ENCODE measurements at regions not wholly inside any gene's neighbourhood (a gene's known extent, or its start where the extent isn't known, plus 50 kb on each side); places are given as distances from the start of the nearest gene placed in this dataset.

DNA sequence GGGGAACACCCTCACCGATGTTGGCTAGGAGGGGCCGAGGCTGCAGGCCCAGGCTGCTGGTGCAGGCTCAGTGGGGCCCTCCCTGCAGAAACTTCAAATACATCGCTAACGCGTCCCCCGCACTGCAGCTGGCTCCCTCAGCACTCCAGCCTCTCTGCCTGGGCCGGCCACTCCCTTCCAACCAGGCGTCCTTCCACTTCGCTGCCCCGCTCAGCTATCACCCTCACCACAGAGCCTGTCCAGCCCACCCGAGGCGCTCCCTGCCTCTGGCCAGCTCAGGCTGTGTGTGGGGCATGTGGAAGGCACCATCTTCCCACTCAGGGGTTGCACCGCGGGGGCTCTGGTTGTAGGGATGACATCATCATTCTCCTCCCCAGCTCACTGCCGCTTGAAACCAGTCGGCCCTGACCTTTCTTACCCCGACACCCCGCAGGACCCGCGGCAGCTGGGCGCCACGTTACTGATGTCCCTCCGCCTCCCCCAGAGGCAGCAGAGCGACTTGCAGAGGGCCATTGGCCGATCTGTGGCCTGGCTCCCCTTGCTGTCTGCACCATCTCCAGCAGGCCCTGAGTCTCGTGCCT lies 199.9 kb upstream of the RTL1 start:
- no peak for DNase-seq (ENCODE audit: low read depth in 2 of 2)

DNA sequence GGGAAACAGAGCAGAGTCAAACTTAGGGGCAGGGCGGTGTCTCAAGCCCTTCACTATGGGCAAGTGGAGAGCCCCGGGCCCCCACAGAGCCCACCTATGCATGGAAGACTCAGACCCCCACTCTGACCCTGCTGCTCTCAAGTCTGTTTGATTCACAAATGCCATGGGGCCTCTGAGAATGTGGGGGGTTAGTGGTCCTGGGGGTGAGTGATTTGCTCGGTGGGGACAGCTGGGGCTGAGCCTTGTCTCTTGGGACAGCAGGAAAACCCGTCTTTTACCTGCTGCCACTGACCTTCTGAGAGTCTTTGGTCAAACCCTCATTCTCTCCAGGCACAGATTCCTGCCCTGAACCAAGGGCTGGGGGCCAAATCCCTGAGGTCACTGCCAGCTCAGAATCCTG lies 201.0 kb upstream of the RTL1 start:
- no peak for DNase-seq (ENCODE audit: low read depth in 2 of 2)

GRCh38 chr14:101105045-101105444 lies 201.5 kb upstream of the RTL1 start:
- DNase-seq (ENCODE audit: low read depth in 2 of 2) = no peak

DNA sequence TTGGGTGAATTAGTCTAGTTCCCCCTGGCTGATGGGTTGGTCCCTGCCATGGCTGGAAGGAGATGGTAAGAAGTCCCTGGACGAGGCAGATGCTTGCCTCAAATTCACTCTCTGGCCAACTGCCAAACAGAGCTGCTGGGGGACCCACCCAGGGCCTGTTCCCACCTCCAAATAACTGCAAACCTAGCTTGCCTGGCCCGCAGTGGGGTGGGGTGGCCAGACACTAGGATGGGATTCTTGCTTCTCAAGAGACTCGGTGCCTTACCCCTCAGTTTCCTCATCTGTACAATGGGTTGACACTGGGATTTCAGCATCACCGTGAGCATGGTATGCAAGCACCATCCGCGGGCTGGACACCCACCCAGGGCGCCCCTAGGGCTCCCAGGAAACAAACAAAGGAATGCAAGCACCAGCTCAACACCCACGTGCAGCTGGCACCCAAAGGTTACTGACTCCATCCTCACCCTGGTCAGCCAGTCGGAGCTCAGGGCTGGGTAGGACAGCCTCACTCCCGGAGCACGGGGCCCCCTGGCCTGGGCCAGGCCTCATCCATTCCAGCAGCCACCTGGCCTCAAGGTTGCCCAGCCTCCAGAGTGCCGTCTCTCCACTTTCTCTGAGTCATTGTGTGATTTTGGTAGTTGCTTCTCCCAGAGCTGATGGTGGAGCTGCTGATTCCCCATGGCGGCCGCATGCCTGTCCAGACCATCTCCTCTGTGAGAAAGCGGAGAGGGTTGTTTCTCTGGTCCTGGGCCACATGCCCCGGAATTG lies 205.2 kb upstream of the RTL1 start:
- DNase-seq (ENCODE audit: low read depth in 2 of 2) = no peak

- no peak for DNase-seq (ENCODE audit: low read depth in 2 of 2)
Measured at GRCh38 chr14:101109347-101109638, 205.8 kb upstream of the RTL1 start.

GRCh38 chr14:101109981-101110728 lies 206.6 kb upstream of the RTL1 start:
- no peak for DNase-seq (ENCODE audit: low read depth in 2 of 2)

DNA sequence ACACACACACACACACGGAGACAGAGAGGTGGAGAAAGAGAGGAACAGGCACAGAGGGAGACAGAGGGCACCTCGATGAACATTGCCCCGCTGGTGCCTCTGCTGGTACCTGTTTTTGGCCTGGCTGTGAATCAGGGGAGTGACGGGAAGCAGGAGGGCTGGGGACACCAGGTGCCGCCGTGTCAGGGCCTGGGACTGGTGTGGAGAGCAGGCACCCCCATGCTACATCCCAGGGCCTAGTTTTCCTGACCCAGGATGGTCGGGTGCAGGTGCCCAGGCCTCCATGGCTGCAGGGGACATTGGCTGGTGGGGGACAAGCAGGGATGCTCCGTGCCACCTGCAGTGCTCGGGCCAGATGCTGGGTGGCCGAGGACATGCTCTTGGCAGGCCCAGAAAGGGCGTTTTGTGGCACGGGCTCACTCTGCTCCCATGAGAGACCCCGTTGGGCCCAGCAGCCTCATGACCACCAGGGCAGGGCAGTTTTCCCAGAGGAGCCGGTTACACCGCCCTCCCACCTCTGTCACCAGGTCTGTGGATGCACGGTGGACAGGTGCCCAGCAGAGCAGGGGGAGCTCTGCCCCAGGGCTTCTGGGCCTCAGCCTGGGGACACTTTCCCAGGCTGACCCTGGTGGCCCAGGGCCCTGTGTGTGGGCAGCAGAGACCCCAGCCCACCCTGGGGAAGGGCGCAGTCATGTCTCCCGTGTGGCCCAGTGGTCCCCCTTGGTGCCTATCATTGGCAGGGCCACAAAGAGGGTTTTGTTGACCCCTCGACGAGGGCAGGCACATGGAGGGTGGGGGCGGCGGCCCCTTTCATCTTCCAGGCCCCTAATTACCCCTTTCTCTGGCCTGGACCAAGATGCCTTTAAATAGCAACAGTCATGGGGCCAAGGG lies 207.5 kb upstream of the RTL1 start:
- DNase-seq (ENCODE audit: low read depth in 2 of 2) = no peak

DNA sequence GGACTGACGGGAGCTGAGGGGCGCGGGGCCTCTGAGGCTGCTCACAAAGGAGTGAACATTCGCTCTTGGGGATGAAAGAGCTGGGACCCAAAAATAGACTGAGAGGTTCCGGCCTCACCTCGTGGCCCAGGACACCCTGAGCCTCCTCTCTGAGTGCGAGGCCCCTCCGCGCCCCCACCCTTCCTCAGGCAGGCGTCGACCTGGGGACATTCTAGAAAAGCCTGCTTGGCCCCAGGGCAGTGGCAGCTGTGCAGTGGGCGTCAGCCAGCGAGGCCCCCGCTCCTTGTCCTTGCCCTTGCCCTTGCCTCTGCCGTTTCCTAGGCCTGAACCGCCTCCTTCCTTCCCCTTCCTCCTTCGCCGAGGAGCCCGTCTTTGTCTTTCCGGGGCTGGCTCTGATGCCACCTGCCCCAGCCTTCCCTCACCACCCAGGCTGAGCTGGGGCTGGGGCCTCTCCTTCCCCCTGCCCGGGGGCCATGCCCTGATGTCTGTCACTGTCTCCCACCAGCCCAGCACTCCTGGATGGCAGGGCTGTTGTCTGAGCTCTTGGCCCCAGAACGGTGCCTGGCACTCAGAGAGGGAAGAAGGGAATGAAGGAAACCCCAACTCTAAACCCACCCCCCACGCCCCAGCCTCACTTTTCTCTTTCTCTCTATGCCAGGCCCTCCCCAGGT lies 208.2 kb upstream of the RTL1 start:
- DNase-seq (ENCODE audit: low read depth in 2 of 2) = no peak

DNA sequence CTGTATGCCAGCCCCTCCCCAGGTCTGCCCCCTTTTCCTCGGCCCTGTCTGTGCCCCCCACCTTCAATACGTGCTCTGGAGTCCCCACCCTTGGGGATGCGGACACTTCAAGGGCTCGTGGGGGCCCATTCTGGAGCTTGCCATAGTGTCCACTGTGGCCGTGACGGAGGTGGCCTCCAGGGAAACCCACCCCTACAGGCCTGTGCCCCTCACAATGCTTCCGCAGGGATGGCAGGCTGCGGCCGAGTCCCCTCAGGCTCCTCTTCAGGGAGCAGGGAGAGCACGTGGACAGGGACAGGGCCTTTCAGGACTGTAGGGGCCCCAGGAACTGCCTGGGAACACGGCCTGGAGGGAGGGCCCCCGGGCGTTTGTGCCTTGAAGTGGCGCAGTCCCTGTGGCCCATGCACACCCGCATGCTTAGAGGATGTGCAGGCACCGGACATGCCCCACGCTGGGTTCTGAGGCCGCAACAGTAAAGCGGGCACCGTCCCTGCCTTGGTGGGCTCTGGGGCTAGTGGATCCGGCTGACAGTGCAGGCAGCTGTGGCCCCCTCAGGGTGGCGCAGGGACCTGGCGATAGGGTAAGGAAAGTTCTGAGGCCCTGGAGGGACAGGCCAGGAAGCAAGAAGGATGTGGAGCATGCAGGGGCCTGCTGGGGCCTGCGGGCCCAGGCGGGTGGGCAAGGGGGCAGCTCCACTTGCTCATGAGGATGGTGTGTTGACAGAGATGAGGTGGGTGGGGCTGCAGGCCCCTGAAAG lies 209.0 kb upstream of the RTL1 start:
- no peak for DNase-seq (ENCODE audit: low read depth in 2 of 2)

GRCh38 chr14:101113108-101113612 lies 209.6 kb upstream of the RTL1 start:
- DNase-seq (ENCODE audit: low read depth in 2 of 2) = no peak

DNA sequence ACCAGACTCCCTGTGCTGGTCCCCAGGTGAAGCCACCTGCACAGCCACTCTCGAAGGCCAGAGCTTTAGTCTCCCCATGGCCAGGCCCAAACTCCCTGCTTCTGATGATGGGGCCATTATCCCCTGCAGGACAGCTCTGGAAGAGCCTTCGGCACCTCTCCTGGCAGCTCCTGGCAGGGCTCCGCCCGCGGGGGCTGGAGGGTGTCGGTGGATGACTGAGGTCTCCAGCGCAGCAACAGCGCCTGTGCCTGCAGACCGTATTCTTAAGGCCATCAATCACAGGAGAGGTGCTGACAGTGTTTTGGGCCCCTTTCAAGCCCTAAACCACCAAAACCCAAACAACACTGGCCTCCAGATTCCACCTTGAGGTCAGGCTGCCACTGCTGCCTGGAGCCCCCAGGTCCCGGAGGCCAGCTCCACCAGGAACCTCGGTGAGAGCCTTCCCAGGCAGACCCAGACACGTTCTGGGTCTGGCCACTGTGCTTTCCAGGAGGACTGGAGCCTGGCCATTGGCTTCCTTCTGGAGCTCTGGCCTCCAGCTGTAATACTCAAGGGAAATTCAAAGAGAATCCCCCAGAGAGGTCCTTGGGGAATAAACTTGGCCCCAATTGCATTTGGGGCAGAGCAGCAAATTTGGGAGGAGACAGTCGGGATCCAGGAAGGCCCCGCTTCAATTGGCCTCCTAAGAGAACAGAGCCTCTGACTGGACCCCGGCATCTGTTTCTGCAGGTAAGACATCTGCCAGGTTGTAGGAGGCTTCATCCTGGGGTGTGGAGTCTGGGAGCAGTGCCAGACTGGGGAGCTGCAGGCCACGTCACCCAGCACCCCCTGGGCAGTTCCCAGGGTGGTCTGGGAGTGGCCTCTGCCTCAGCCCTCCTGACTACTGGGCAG lies 210.6 kb upstream of the RTL1 start:
- no peak for DNase-seq (ENCODE audit: low read depth in 2 of 2)

DNA sequence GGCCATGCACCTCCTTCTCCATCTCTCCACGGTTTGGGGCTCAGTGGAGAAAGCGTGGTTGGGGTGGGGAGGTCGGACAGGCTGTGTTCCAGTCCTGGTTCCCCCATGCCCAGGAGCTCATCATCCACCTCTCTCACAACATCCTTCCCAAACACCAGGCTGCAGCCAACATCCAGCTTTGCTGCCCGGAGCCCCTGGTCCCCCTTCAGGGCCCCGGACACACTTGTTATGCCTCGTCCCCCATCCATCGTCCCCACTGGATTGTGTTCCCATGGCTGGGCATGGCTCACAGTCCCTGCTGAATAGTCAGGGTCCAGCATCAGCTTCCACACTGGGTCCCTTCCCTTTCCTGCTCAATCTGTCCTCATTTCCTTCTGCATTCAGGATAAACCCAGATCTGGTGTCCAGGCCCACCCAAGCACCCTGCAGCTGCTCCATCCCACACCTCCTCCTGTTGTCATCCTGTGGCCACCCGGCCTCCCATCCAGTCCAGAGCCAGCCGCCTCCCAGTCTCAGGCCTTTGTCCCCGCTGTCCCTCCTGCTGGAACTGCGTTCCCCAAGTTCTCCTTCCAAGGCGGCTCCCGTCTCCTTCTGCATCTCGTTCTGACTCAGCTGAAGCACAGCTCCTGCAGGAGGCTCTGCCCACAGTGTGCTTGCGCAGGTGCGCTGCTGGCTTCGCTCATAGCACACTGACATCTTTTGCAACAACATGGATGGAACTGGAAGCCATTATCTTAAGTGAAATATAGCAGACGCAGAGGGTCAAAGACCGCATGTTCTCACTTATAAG lies 211.4 kb upstream of the RTL1 start:
- DNase-seq (ENCODE audit: low read depth in 2 of 2) = no peak

DNA sequence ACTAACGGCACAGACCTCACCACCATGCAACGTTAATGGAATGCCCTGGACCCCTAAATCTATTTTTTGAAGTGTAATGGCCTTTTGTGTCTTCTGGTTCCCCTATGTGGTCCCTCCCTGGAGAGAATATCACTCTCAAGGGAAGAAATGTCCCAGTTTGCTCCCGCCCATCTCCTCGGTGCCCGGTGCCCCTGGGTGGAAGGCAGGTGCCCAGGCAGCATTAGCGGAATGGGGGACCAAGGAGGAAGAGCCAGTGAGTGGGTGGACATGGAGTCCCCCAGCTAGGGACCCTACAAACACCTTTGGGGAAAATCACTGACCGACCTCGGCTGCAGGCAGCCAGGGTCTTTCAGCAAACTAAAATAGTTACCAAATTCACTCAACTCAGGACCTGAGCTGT lies 212.1 kb upstream of the RTL1 start:
- DNase-seq (ENCODE audit: low read depth in 2 of 2) = no peak

GRCh38 chr14:101116065-101116464 lies 212.5 kb upstream of the RTL1 start:
- DNase-seq (ENCODE audit: low read depth in 2 of 2) = no peak

GRCh38 chr14:101116486-101117130 lies 213.1 kb upstream of the RTL1 start:
- no peak for DNase-seq (ENCODE audit: low read depth in 2 of 2)

DNA sequence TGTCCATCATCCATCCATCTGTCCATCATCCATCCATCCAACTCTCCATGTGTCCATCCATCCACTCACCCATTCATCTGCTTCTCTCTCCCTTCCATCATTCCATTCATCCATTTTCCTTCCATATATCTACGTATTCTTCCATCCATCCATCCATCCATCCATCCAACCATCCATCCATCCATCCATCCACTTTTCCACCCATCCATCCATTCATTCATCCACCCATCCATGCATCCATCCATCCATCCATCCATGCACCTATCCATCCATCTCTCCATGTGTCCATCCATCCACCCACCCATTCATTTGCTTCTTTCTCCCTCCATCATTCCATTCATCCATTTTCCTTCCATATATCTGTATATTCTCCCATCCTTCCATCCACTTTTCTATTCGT lies 214.0 kb upstream of the RTL1 start:
- DNase-seq (ENCODE audit: low read depth in 2 of 2) = no peak

DNA sequence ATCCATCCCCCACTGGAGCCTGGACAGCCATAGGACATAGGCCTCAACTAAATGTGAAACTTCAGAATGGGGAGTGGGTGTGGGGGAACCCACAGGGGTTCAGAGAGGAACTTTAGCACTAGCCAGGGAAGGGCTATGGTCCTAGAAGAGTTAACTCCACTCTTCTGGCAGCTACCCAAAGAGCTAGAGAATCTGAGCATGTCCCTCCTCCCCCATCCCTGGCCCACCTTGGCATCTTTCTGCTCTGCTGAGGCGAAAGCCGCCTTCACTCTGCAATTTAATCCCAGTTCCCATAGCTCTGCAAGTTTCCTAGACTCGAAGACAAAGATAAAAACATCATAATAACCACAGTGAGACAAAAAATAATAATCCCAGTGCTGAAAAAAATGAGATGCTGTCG lies 214.7 kb upstream of the RTL1 start:
- DNase-seq (ENCODE audit: low read depth in 2 of 2) = no peak

All from stimulated activated CD8-positive, alpha-beta memory T cell treated with anti-CD3 and anti-CD28 coated beads, Interleukin-2, amount 100 ng/mL, for 48 hours (primary cell).